ENCODE measurements at regions not wholly inside any gene's neighbourhood (a gene's known extent, or its start where the extent isn't known, plus 50 kb on each side); places are given as distances from the start of the nearest gene placed in this dataset.

DNA sequence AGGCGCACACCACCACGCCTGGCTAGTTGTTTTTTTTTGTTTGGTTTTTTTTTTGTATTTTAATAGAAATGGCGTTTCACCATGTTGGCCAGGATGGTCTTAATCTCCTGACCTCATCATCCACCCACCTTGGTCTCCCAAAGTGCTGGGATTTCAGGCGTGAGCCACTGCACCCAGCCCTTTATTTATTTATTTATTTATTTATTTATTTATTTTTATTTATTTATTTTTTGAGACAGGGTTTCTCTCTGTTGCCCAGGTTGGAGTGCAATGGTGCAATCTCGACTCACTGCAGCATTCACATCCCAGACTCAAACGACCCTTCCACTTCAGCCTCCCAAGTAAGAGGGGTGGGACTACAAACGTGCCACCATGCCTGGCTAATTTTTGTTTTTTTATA is 63.0 kb upstream of the ADAMTSL1 start:
- Histone ChIP-seq H3K4me1 (no peaks in the 10 kb centered on the region), H3K9me3 (no peaks in the 10 kb centered on the region), H3K27me3 (no peaks in the 10 kb centered on the region), H3K4me3 (no peak overlapping the region), H3K27ac (no peak overlapping the region), H3K36me3 (no peaks in the 10 kb centered on the region)
- DNase-seq: no peak
- intact Hi-C loops (cut with DNase I): no loop called here
- WGBS, 2 donors: 78 to 85% methylated on average over 7 of the region's 7 CpGs
- no peak for TF ChIP-seq POLR2A (IDR thresholded peaks at IDR 0.05)
- TF ChIP-seq, protein P1, sequence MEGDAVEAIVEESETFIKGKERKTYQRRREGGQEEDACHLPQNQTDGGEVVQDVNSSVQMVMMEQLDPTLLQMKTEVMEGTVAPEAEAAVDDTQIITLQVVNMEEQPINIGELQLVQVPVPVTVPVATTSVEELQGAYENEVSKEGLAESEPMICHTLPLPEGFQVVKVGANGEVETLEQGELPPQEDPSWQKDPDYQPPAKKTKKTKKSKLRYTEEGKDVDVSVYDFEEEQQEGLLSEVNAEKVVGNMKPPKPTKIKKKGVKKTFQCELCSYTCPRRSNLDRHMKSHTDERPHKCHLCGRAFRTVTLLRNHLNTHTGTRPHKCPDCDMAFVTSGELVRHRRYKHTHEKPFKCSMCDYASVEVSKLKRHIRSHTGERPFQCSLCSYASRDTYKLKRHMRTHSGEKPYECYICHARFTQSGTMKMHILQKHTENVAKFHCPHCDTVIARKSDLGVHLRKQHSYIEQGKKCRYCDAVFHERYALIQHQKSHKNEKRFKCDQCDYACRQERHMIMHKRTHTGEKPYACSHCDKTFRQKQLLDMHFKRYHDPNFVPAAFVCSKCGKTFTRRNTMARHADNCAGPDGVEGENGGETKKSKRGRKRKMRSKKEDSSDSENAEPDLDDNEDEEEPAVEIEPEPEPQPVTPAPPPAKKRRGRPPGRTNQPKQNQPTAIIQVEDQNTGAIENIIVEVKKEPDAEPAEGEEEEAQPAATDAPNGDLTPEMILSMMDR (IDR thresholded peaks at IDR 0.05): no peak

DNA sequence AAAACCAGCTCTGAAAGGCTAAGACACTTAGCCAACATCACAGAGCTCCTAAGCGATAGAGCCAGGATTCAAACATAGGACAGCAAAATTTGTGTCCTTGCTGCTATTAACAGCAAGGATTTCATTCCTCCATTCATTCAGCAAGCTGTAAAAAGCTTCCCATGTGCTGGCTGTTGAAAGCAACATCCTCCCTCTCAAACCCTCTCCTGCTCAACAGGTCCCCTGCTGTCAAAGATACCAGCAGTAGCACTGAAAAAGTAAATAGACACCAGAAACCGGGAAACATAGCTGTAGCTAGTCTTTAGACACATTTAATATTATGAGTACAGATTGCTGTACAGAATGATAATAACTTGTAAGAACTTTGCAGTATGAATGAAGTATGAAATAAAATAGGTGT is 52.6 kb upstream of the ADAMTSL1 start:
- Histone ChIP-seq H3K27ac (no peak overlapping the region), H3K36me3 (no peaks in the 10 kb centered on the region), H3K9me3 (no peaks in the 10 kb centered on the region), H3K4me1 (no peaks in the 10 kb centered on the region), H3K4me3 (no peak overlapping the region), H3K27me3 (no peaks in the 10 kb centered on the region)
- intact Hi-C loops (cut with DNase I): no loop called here
- no peak for TF ChIP-seq POLR2A (IDR thresholded peaks at IDR 0.05)
- TF ChIP-seq, protein P1 (IDR thresholded peaks at IDR 0.05): no peak
- 79 to 80% methylated on average over 2 of the region's 2 CpGs for WGBS, 2 donors
- no peak for DNase-seq

DNA sequence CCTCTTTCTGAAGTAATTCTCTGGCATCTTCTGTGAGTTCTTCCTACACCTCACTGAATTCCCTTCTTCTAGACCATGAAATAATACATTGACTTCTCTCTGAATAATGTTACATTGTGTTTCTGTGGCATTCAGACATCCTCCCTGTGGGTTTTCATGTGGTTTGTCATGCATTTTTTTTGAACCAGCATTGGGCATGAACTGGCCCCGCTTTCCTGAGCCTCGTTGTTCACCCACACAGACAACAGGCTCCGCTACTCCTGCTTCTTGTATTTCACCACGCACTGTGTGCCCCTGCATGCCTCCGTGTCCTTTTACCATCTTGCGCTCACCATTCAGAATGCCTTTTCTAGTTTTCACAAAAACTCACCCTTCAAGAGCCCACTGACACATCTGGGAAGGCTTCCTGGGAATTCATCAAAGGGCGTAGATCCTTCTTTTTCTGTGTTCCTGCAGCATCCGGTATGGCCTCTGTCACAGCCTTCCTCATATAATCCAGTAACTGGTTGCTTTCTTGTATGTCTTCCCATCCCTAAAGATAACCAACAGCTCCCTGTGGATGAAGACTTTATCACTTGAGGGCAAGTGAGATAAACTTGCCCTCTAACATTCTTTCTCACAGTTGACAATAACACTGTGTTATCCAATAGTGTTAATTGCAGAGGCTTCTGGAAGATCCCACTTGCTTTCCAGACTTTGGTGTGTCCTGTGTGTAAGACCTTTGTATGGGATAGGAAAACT is 51.5 kb upstream of the ADAMTSL1 start:
- 80 to 88% methylated on average over 8 of the region's 8 CpGs for WGBS, 2 donors
- Histone ChIP-seq H3K4me3 (no peak overlapping the region), H3K27me3 (no peaks in the 10 kb centered on the region)

DNA sequence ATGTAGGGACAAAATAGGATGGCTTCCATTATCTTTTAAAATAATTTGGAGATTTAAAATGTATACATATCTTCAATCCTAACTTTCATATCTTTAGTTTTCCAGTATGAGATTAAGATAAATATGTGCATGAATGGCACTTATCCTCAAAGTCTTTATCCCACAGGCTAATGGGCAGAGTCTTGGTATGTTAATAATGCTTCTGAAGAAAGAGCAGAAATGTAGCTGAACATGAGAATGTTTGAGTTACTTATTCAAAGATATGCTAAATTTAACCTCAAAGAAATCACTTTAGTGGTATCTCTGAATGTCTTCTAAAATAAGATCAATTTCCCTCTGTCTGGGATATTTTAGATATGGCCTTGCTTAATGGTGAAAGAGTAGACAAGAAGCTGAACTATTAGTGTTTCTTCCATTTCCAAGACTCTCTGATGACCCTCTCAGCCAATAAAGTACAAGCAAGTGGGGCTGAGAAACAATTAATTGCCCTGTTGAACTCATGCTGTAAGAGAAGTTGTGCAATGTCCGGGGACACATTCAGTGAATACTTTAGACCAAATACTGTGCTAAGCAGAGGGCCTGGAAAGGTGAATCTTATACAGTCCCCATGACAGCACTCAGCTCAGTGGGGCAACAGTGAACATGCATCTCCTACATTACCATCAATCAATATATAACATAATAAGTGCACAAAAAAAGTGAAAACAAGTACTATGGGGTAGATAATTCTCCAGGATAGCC is 50.0 kb upstream of the ADAMTSL1 start:
- Histone ChIP-seq H3K9me3 (no peaks in the 10 kb centered on the region), H3K27me3 (no peaks in the 10 kb centered on the region), H3K36me3 (no peaks in the 10 kb centered on the region), H3K4me3 (no peak overlapping the region), H3K4me1 (peaks cover 0 to 7% (median 3%) of the 10 kb centered on the region in 3 donors), H3K27ac (no peak overlapping the region)
- WGBS, 2 donors: 56 to 100% methylated on average over 1 of the region's 1 CpG
- no peak for DNase-seq
- intact Hi-C loops (cut with DNase I): no loop called here
- TF ChIP-seq, protein P1 (IDR thresholded peaks at IDR 0.05): no peak
- no peak for TF ChIP-seq POLR2A (IDR thresholded peaks at IDR 0.05)

More for the DNA sequence above, 51.5 kb upstream of the ADAMTSL1 start:
- intact Hi-C loops (cut with DNase I): no loop called here
- TF ChIP-seq, protein P1 (IDR thresholded peaks at IDR 0.05): no peak
- TF ChIP-seq POLR2A (IDR thresholded peaks at IDR 0.05): no peak
- DNase-seq: no peak
- Histone ChIP-seq H3K36me3 (no peaks in the 10 kb centered on the region), H3K27ac (no peak overlapping the region), H3K9me3 (no peaks in the 10 kb centered on the region), H3K4me1 (peaks cover 0 to 2% (median 1%) of the 10 kb centered on the region in 3 donors)

Data from esophagus squamous epithelium (tissue), 5 donors.